ENCODE measurements at regions not wholly inside any gene's neighbourhood (a gene's known extent, or its start where the extent isn't known, plus 50 kb on each side); places are given as distances from the start of the nearest gene placed in this dataset.

- no peak for TF ChIP-seq POLR2AphosphoS5 (IDR thresholded peaks at IDR 0.05)
- no peak for TF ChIP-seq CTCF (IDR thresholded peaks at IDR 0.05 in 8 of 11, conservative IDR thresholded peaks at IDR 0.05 in 3 of 11)
Measured at GRCh38 chr11:110896358-110896757, 184.1 kb upstream of the ARHGAP20 start.

Data from spleen (tissue), 7 donors.